Skin of body (tissue), 1 donor: ENCODE measurements at regions not wholly inside any gene's neighbourhood (a gene's known extent, or its start where the extent isn't known, plus 50 kb on each side); places are given as distances from the start of the nearest gene placed in this dataset.
"Not testable (repeated sequence)": the region's sequence is repeated elsewhere in the genome, so short reads cannot be mapped to it uniquely, and the experiment has no call there.

ENCODE experiments used
- DNase-seq: peaks from one replicate; lab custom pipeline; 2025; lab: John Stamatoyannopoulos, UW

GRCh38 chr5:67588389-67588788 is 391.8 kb upstream of the CD180 start:
- DNase-seq = no peak

DNA sequence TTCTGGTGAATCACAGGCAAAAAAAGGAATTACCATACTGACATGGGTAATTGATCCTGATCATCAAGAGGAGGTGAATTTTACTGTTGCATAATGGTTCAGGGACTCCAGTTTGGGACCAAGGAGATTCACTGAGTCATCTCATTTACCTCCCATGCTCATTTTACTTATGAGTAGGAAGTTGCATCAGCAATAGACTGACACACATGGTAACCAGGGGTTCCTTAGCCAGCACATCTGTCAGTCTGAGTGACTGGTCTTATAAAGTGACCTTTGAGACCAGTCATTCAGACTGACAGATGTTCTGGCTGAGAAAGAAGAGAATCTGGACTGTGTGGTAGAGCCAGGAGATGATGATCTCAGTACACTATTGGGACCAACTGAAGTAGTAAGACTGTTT is 384.6 kb upstream of the CD180 start:
- DNase-seq = no peak

GRCh38 chr5:67578011-67578410 is 381.4 kb upstream of the CD180 start:
- peak; percentile 22 for DNase-seq

DNA sequence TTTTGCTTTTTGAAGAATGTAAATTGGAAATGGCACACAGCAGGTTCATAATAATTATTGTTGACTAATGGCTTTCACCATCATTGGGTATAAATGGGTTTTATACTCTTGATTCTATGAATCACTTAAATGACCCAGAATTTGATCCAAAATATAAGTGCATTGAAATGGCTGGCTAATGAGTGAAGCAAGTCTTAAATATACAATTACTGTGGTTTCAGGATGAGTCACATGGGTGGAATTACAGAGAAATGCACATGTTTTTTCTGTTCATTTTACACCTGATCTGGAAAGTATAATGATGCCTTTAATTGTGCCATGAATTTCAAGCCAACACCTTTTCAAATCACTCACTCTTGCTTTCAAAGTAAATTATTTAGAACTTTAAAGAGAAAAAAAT is 380.8 kb upstream of the CD180 start:
- no peak for DNase-seq

DNA sequence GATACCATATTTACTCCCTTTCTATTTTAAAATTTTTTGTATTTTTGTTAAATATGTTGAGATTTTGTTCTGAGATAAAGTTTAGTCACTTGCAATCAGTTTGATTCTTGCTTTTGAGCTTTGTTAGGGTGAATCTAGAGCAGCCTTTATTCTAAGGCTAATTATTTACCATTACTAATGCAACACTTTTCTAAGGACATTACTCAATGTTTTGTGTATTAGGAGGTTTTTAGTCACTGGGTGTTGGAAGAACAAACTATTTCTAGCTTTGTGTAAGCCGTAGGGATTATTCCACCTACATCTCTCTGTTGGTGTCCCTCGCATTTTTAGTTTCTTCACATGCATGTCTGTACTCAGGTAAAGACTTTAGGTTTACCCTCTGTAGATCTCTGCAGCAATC is 379.5 kb upstream of the CD180 start:
- DNase-seq = no peak

- DNase-seq = no peak
These were observed 378.5 kb upstream of the CD180 start for GRCh38 chr5:67575087-67575486.

GRCh38 chr5:67561151-67561932 is 364.7 kb upstream of the CD180 start:
- DNase-seq = no peak

DNA sequence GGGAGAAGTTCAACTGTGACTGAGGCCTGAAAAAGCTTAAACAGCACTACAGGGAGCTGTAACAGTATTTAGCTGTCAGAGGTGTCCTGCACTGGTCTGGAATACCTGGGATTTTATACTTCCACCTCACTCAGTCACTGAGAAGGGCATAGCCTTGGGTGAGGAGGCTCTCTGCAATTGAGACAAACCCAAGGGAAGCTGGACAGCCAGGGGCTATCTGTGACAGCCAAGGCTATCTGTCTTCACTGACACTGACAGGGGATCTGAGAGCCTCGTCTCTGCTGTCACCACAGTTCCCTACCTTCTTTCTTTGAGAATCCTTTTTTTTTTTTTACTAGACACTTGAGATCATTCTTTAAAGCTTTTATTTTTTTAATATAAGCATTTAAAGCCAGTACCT is 356.2 kb upstream of the CD180 start:
- no peak for DNase-seq

- DNase-seq = no peak
These were observed 353.3 kb upstream of the CD180 start for GRCh38 chr5:67549947-67550346.

- peak; percentile 56 for DNase-seq
These were observed 352.7 kb upstream of the CD180 start for GRCh38 chr5:67549296-67549618.

DNA sequence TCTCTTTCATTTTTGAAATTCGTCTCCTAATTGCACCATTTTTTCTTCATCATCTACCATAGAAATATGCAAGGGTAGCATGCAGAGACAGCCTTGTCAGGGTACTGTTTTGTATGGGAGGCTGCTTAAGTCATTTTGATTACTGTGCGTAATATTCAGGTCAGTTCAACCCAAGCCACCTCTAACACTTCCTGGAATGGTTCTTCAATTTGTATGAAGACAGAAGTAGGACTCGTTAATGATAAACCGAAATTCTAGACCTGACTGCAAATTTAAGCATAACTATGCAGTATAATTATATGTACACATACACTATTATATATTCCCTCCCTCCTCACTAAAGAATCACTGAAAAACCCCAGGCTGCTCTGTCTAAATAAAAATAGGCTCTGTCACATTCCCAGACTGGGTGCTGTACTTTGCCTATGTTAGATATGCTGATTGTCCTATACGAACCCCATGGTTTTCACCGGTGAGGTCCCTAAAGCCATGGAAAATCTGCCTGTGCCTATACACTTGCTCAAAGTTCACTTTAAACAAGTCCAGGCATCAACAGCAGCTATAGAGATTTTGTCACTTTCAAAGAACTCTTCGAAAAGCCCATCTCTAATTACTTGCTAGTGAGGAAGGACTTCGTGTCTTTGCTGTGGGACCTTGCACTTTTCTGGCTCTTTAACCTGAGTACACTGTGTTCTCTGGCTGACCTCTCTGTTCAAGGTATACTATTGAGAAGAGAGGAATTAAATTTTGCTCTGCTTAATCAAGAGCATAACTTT is 352.1 kb upstream of the CD180 start:
- DNase-seq = no peak

- no peak for DNase-seq
These were observed 351.1 kb upstream of the CD180 start for GRCh38 chr5:67547682-67548081.

DNA sequence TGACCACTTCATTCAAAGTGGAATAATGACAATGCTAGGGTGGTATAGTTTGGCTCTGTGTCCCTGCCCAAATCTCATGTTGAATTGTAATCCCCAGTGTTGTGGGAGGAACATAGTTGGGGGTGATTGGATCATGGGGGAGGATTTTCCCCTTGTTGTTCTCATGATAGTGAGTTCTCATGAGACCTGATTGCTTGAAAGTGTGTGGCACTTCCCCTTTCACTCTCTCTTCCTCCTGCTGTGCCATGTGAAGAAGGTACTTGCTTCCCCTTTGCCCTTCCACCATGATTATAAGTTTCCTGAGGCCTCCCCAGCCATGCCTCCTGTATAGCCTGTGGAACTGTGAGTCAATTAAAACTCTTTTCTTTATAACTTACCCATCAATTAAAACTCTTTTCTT is 348.3 kb upstream of the CD180 start:
- not testable (repeated sequence) for DNase-seq

DNA sequence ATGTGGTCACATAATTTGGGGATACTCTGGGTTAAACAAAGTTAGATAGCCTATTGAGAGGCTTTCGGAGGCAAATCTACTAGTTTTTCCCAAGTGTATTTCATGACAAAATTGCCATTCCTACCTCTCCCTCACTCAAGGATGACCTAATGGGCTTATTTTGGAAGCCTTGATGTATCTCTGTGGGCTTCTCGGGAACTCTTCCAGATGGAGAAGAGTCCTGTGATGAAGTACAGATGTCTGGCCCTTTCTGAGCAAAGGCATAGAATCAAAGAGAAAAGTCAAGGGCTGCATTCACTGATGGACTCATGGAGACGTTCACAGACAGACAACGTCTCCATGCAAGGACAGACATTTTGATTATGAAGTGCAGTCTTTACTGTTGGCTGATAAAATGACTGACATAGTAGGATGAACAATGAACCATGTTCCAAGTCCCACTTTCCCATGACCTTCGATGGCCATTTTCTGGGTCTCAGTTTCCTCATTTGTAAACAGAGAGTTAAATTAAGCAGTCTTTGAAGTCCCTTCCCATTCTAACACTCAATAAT is 347.2 kb upstream of the CD180 start:
- DNase-seq = peak; percentile 25

GRCh38 chr5:67542479-67542878 is 345.9 kb upstream of the CD180 start:
- no peak for DNase-seq

GRCh38 chr5:67541875-67542274 is 345.3 kb upstream of the CD180 start:
- DNase-seq = no peak

- no peak for DNase-seq
These were observed 342.4 kb upstream of the CD180 start for GRCh38 chr5:67538855-67539506.

GRCh38 chr5:67537439-67538148 is 341.0 kb upstream of the CD180 start:
- no peak for DNase-seq

- DNase-seq = peak; percentile 42
These were observed 340.3 kb upstream of the CD180 start for GRCh38 chr5:67536866-67537265.

- no peak for DNase-seq
These were observed 334.1 kb upstream of the CD180 start for GRCh38 chr5:67530609-67531255.

DNA sequence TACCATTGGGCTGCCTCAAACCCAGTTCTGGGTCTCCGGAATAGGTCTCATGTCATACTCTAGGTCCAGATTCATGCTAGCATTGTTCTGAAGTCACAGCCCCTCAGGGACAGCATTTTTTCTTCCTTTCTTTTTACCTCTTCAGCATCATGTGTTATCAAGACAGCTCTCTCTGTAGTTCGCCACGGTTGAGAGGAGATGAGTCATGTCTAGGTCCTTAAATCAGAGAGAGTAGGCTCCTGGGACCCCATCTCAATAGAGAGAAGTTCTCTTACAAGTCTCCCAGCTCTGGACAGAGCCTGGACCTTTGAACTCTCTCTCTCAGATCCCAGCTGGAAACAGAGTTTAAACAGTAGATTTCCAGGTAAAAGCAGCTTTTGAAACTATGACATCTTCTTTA is 332.4 kb upstream of the CD180 start:
- no peak for DNase-seq
